Skeletal muscle satellite cell (primary cell): ENCODE measurements at regions not wholly inside any gene's neighbourhood (a gene's known extent, or its start where the extent isn't known, plus 50 kb on each side); places are given as distances from the start of the nearest gene placed in this dataset.

Experiments used
- H3K27me3 ChIP-seq: 2 replicates; pipeline ENCODE4 v1.7.0; 2013; ENCODE audit warnings: low read length; ENCODE audit not compliant: control insufficient read depth, insufficient read depth
- H3K36me3 ChIP-seq: 2 replicates; pipeline ENCODE4 v1.7.0; 2013; ENCODE audit warnings: mild to moderate bottlenecking, control low read depth, low read length; ENCODE audit not compliant: insufficient read depth
- H3K4me1 ChIP-seq: 2 replicates; pipeline ENCODE4 v1.7.0; 2013; ENCODE audit warnings: low read length; ENCODE audit not compliant: control insufficient read depth, insufficient read depth
- H3K4me2 ChIP-seq: 2 replicates; pipeline ENCODE4 v1.7.0; 2013; ENCODE audit warnings: mild to moderate bottlenecking, low read length
- H3K4me3 ChIP-seq: 2 replicates; pipeline ENCODE4 v1.7.0; 2013; ENCODE audit warnings: low read length
- H3K9ac ChIP-seq: 2 replicates; pipeline ENCODE4 v1.7.0; 2013; ENCODE audit warnings: mild to moderate bottlenecking, low read depth, low read length, moderate library complexity
- H3K9me3 ChIP-seq: replicated peaks from 2 replicates; pipeline ENCODE4 v1.7.0; 2013; ENCODE audit warnings: mild to moderate bottlenecking, control low read depth, low read length

- no peaks in the 10 kb centered on the region for H3K4me1 ChIP-seq
- H3K36me3 ChIP-seq: no peaks in the 10 kb centered on the region
- H3K9me3 ChIP-seq: no peaks in the 10 kb centered on the region
- H3K9ac ChIP-seq: no peak overlapping the region
- no peak overlapping the region for H3K4me2 ChIP-seq
- no peaks in the 10 kb centered on the region for H3K27me3 ChIP-seq
- H3K4me3 ChIP-seq: no peak overlapping the region
These were observed 606.1 kb upstream of the SLIT2 start for GRCh38 chr4:19645589-19645988.

- Histone ChIP-seq H3K4me3 (no peak overlapping the region), H3K4me2 (no peak overlapping the region), H3K27me3 (no peaks in the 10 kb centered on the region), H3K9ac (no peak overlapping the region), H3K4me1 (no peaks in the 10 kb centered on the region), H3K36me3 (no peaks in the 10 kb centered on the region), H3K9me3 (no peaks in the 10 kb centered on the region)
These were observed 615.3 kb upstream of the SLIT2 start for GRCh38 chr4:19636451-19636850.

DNA sequence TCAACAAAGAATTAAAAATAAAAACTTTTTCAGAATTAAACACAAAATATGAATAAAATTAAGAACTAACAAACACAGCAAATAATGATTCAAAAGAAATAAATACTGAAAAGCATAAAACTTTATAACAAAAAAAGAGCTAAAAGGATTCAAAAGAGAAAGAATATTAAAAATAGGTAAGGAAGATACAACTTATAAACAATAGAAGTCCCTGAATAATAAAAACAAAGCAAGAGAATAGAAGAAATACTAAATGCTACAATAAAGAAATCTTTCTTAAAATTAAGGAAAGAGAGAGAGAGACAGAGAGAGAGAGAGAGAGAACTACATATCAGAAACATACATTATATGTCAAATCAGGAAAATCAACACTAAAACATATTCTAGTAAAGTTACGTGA, 619.9 kb upstream of the SLIT2 start:
- H3K4me2 ChIP-seq: no peak overlapping the region
- no peaks in the 10 kb centered on the region for H3K27me3 ChIP-seq
- H3K9ac ChIP-seq: no peak overlapping the region
- H3K4me1 ChIP-seq: no peaks in the 10 kb centered on the region
- H3K4me3 ChIP-seq: no peak overlapping the region
- no peaks in the 10 kb centered on the region for H3K9me3 ChIP-seq
- no peaks in the 10 kb centered on the region for H3K36me3 ChIP-seq

- Histone ChIP-seq H3K27me3 (no peaks in the 10 kb centered on the region), H3K9ac (no peak overlapping the region), H3K36me3 (no peaks in the 10 kb centered on the region), H3K4me1 (no peaks in the 10 kb centered on the region), H3K9me3 (no peaks in the 10 kb centered on the region), H3K4me2 (no peak overlapping the region), H3K4me3 (no peak overlapping the region)
These were observed 627.8 kb upstream of the SLIT2 start for GRCh38 chr4:19623866-19624265.

- H3K9me3 ChIP-seq: no peaks in the 10 kb centered on the region
- H3K27me3 ChIP-seq: no peaks in the 10 kb centered on the region
- no peaks in the 10 kb centered on the region for H3K36me3 ChIP-seq
- no peak overlapping the region for H3K9ac ChIP-seq
- no peaks in the 10 kb centered on the region for H3K4me1 ChIP-seq
- H3K4me2 ChIP-seq: no peak overlapping the region
- no peak overlapping the region for H3K4me3 ChIP-seq
These were observed 636.5 kb upstream of the SLIT2 start for GRCh38 chr4:19615086-19615689.

DNA sequence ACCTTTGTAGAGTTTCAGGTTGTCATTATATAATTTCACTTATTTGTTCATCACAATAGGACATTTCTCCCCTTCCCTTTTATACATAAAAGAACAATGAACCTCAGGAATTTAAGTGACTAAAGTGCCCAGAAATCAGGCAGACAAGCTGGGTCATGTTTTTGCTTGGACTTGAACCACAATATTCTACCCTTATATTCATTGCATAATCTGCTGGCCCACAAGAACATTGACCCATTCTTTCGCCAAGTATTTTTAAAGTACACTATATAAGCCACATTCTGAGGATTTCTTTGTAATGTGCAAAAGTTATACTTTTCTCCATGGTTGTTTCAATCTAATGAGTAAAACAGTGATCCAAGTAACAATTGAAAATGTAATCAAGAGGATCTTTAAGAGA, 637.5 kb upstream of the SLIT2 start:
- Histone ChIP-seq H3K9me3 (no peaks in the 10 kb centered on the region), H3K4me3 (no peak overlapping the region), H3K36me3 (no peaks in the 10 kb centered on the region), H3K4me1 (no peaks in the 10 kb centered on the region), H3K27me3 (no peaks in the 10 kb centered on the region), H3K4me2 (no peak overlapping the region), H3K9ac (no peak overlapping the region)

- Histone ChIP-seq H3K9me3 (no peaks in the 10 kb centered on the region), H3K9ac (no peak overlapping the region), H3K4me2 (no peak overlapping the region), H3K4me1 (no peaks in the 10 kb centered on the region), H3K36me3 (no peaks in the 10 kb centered on the region), H3K27me3 (no peaks in the 10 kb centered on the region), H3K4me3 (no peak overlapping the region)
These were observed 655.4 kb upstream of the SLIT2 start for GRCh38 chr4:19596342-19596741.

- Histone ChIP-seq H3K9ac (no peak overlapping the region), H3K9me3 (no peaks in the 10 kb centered on the region), H3K36me3 (no peaks in the 10 kb centered on the region), H3K4me1 (no peaks in the 10 kb centered on the region), H3K4me3 (no peak overlapping the region), H3K4me2 (no peak overlapping the region), H3K27me3 (no peaks in the 10 kb centered on the region)
These were observed 659.3 kb upstream of the SLIT2 start for GRCh38 chr4:19592391-19592790.

- Histone ChIP-seq H3K4me2 (no peak overlapping the region), H3K4me1 (no peaks in the 10 kb centered on the region), H3K9me3 (no peaks in the 10 kb centered on the region), H3K9ac (no peak overlapping the region), H3K4me3 (no peak overlapping the region), H3K36me3 (no peaks in the 10 kb centered on the region), H3K27me3 (no peaks in the 10 kb centered on the region)
These were observed 667.7 kb upstream of the SLIT2 start for GRCh38 chr4:19583827-19584569.

DNA sequence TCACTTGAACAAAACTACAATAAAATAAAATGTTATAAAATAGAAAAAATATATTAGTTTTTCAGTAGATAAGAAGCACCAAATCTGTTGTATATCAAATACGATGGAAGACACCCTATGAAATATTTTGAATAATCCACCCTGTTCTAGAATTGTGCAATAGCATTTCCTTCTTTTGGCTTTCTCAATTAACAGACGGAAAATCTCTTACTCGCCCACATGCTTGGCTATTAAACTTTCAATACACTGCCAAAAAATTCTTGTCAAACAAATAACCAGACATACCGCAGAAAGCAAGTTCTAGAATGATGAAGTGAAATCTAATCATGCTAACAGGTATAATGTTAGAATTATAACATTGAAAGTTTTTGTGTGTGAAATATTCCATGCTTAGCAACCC, 671.6 kb upstream of the SLIT2 start:
- no peak overlapping the region for H3K9ac ChIP-seq
- H3K4me2 ChIP-seq: no peak overlapping the region
- H3K36me3 ChIP-seq: no peaks in the 10 kb centered on the region
- H3K4me3 ChIP-seq: no peak overlapping the region
- H3K4me1 ChIP-seq: no peaks in the 10 kb centered on the region
- H3K9me3 ChIP-seq: no peaks in the 10 kb centered on the region
- H3K27me3 ChIP-seq: no peaks in the 10 kb centered on the region

- Histone ChIP-seq H3K4me3 (no peak overlapping the region), H3K9ac (no peak overlapping the region), H3K36me3 (no peaks in the 10 kb centered on the region), H3K4me1 (no peaks in the 10 kb centered on the region), H3K27me3 (no peaks in the 10 kb centered on the region), H3K9me3 (no peaks in the 10 kb centered on the region), H3K4me2 (no peak overlapping the region)
These were observed 672.1 kb upstream of the SLIT2 start for GRCh38 chr4:19579608-19580007.

DNA sequence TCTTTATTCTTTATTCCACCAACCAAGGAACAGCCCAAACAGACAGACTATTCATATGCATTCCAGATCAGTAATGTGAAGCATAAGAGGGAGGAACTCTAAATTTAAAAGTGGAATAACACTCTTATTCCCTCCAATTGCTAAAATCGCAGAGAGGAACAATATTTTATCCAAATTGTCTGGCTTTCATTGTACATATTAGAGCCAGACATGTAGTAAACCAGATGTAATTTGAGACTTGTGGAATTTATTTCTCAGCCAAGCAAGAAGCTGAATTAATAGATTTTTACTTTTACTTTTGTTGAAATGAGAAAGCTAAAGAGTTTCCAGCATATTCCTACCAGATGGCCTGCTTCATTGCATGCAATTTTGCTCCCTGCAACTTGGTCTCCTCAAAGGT, 674.6 kb upstream of the SLIT2 start:
- Histone ChIP-seq H3K9me3 (no peaks in the 10 kb centered on the region), H3K36me3 (no peaks in the 10 kb centered on the region), H3K4me2 (no peak overlapping the region), H3K27me3 (no peaks in the 10 kb centered on the region), H3K9ac (no peak overlapping the region), H3K4me3 (no peak overlapping the region), H3K4me1 (no peaks in the 10 kb centered on the region)
